Activated CD4-positive, CD25-positive, alpha-beta regulatory T cell treated with anti-CD3 and anti-CD28 coated beads, Interleukin-2, amount 50 U/mL, for 16 hours (primary cell): ENCODE measurements at regions not wholly inside any gene's neighbourhood (a gene's known extent, or its start where the extent isn't known, plus 50 kb on each side); places are given as distances from the start of the nearest gene placed in this dataset.

Experiments
- DNase-seq: peaks from one replicate; pipeline ENCODE4 v3.0.0-alpha.2; 2020; ENCODE audit warnings: low read depth, low spot score

- DNase-seq, result no peak
These were observed 56.6 kb upstream of the PRDM11 start for GRCh38 chr11:45089676-45090499.

GRCh38 chr11:45090607-45091006, 55.8 kb upstream of the PRDM11 start:
- DNase-seq, result no peak

GRCh38 chr11:45091563-45092403, 54.7 kb upstream of the PRDM11 start:
- no peak for DNase-seq

- no peak for DNase-seq
These were observed 54.0 kb upstream of the PRDM11 start for GRCh38 chr11:45092404-45092785.

- no peak for DNase-seq
These were observed 53.3 kb upstream of the PRDM11 start for GRCh38 chr11:45092901-45093760.

GRCh38 chr11:45093761-45094455, 52.5 kb upstream of the PRDM11 start:
- DNase-seq, result no peak

- DNase-seq, result no peak
These were observed 51.3 kb upstream of the PRDM11 start for GRCh38 chr11:45094958-45095690.

- DNase-seq, result no peak
These were observed 50.8 kb upstream of the PRDM11 start for GRCh38 chr11:45095691-45096010.

GRCh38 chr11:45096636-45097035, 49.8 kb upstream of the PRDM11 start:
- no peak for DNase-seq
